ENCODE measurements at regions not wholly inside any gene's neighbourhood (a gene's known extent, or its start where the extent isn't known, plus 50 kb on each side); places are given as distances from the start of the nearest gene placed in this dataset.

DNA sequence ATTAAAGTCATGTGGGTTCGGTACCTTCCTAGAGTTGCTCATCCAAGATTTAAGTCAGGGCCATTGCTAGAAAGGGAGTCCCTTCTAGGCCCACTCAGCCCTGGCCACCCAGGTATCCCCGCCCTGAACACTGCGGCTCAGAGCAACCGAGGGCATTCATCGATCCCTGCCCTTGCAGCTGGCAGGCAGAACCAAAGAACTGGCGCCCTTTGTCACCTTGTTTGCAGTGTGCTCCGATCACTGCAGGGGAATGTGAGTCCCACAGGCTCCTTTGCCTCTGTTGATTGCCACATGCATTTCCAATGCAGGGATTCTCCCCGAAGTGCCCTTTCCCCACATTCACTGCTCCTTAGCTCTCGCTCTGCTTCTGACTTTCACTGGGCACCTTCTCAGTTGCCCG is 108.5 kb downstream of the CMPK2 start:
- TF ChIP-seq, protein P1, sequence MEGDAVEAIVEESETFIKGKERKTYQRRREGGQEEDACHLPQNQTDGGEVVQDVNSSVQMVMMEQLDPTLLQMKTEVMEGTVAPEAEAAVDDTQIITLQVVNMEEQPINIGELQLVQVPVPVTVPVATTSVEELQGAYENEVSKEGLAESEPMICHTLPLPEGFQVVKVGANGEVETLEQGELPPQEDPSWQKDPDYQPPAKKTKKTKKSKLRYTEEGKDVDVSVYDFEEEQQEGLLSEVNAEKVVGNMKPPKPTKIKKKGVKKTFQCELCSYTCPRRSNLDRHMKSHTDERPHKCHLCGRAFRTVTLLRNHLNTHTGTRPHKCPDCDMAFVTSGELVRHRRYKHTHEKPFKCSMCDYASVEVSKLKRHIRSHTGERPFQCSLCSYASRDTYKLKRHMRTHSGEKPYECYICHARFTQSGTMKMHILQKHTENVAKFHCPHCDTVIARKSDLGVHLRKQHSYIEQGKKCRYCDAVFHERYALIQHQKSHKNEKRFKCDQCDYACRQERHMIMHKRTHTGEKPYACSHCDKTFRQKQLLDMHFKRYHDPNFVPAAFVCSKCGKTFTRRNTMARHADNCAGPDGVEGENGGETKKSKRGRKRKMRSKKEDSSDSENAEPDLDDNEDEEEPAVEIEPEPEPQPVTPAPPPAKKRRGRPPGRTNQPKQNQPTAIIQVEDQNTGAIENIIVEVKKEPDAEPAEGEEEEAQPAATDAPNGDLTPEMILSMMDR (IDR thresholded peaks at IDR 0.05; ENCODE audit: poor library complexity) = no peak
- TF ChIP-seq EZH2 (IDR thresholded peaks at IDR 0.05; ENCODE audit: borderline replicate concordance) (no peak), EZH2phosphoT487 (IDR thresholded peaks at IDR 0.05; ENCODE audit: low read depth, severe bottlenecking, unreplicated experiment) (no peak)

Data from hepatocyte (in vitro differentiated cells).